HG02885 (cell line): ENCODE measurements at regions not wholly inside any gene's neighbourhood (a gene's known extent, or its start where the extent isn't known, plus 50 kb on each side); places are given as distances from the start of the nearest gene placed in this dataset.

Experiments used
- ATAC-seq: cut with Tn5 transposase; IDR thresholded peaks from one replicate; pipeline ENCODE4 v1.9.1; 2021; ENCODE audit warnings: mild to moderate bottlenecking; ENCODE audit not compliant: unreplicated experiment, poor library complexity

GRCh38 chr14:94717808-94718207 lies 52.1 kb downstream of the GSC start:
- ATAC-seq: no peak

DNA sequence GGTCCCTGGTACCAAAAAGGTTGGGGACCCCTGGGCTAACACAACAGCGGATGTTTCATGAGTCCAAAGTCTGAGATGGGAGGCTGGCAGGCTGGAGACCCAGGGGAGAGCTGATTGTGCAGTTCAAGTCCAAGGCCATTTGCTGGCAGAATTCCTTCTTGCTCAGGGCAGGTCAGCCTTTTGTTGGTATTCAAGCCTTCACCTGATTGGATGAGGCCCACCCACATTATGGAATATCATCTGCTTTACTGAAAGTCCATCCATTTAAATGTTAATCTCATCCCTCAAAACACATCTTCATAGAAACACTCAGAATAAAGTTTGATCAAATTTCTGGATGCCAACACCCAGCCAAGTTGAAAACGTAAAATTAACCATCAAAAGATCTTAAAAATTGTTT lies 52.9 kb downstream of the GSC start:
- no peak for ATAC-seq

DNA sequence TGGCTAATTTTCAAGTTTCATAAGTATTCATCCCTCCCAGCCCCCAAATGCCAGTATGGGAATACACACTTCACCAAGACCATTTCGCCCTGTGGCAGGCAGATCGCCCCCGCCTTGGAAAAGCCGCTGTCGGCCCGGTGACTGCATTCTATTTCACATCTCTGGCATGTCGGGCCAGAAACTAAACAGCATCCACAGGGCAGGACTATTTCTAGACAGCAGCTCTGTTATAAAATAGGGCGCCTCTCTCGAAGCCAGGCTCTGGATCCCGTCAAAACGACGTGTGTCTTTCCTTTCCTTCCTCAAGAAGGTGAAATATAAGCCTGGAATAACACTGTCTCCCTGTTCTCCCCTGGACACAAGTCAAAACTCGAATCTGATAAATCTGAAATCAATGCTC lies 56.8 kb downstream of the GSC start:
- no peak for ATAC-seq

GRCh38 chr14:94710731-94711130 lies 59.2 kb downstream of the GSC start:
- no peak for ATAC-seq

DNA sequence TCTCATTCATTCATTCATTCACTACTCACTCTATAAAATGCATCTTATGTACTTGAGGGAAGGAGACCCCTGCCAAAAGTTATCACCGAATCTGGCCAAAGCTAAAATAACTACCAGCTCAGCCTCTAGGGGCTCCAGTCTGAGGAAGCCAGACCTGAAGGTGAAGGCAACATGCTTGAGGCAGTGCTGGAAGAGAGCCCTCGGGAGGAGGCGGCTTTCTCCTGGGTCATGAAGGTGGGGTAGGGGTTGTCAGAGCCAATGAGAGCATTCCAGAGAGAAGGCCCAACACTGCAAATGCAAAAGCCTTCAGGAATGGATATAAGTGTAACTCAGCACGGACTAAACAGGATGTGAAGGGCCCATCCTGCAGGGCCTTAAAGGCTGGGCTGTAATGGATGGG lies 62.4 kb downstream of the GSC start:
- ATAC-seq: no peak

GRCh38 chr14:94706133-94706532 lies 63.8 kb downstream of the GSC start:
- no peak for ATAC-seq

- ATAC-seq: no peak
Observed at GRCh38 chr14:94702629-94703028, 67.3 kb downstream of the GSC start.

DNA sequence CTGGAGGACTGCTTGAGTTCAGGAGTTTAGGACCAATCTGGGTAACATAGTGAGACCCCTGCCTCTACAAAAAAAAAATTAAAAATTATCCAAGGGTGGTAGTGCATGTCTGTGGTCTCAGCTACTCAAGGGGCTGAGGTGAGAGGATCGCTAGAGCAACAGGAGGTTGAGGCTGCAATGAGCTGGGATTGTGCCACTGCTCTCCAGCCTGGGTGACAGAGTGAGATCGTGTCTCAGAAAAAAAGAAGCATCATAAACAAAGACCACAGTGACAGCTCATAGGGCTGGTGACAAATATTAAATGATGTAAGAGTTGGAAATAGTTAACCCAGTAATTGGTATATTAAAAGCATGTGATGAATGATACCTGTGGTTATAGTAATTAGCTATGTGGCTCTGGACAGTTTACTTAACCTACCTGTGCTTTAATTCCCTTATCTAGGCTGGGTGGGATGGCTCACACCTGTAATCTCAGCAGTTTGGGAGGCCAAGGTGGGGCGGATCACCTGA lies 68.0 kb downstream of the GSC start:
- ATAC-seq: no peak

DNA sequence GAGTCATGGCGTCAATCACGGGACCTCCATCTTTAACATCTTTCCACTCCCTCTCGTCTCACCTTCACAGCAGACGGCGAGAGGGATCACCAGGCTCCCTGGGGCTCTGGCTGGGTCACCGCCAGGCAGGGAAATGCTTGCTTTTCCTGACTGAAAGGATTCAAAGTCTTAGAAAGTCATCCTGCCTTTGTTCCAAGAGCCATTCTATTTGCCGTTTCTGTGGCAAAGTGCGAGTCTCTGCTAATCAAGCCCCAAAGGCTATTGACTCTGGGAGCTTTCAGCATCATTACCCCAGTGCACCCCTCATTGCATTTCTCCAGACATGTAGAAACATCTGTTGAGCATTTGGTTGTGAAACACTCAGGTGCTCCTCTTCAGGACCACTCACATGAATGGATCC lies 69.6 kb downstream of the GSC start:
- ATAC-seq: no peak

GRCh38 chr14:94699831-94700230 lies 70.1 kb downstream of the GSC start:
- ATAC-seq: no peak

DNA sequence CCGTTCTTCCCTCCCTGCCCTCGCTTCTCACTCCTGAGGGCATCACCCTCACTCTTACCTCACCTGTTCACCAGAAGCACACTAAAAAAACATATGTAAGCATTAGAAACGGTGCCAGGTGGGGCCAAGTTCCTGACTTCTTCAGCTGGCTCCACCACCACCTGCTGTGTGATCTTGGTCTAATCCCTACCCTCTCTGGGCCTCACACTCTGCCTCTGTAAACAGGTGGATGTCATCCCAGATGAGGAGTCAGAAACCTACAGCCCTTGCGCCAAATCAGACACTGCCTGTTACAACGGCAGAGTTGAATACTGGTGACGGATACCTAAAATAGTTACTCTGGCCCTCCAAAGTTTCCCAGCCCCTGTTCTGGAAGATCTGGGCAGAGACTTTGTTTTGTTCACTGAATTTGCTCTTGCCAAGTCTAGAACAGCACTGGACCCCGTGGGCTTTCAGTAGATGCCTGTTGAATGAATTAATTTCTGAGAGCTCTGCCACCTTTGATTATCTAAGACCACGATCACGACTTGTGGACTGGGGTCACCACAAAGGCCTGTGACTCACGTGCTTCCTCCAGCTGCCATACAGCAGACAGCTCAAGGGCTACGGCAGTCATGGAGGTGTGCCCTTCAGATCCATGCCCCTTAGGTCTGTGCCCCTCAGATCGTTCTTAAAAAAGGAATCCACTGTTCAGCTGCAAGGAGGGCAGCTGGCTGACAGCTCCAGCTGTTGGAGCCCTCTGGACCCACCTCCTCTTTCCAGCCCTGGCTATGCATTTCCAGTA lies 71.9 kb downstream of the GSC start:
- ATAC-seq: no peak

DNA sequence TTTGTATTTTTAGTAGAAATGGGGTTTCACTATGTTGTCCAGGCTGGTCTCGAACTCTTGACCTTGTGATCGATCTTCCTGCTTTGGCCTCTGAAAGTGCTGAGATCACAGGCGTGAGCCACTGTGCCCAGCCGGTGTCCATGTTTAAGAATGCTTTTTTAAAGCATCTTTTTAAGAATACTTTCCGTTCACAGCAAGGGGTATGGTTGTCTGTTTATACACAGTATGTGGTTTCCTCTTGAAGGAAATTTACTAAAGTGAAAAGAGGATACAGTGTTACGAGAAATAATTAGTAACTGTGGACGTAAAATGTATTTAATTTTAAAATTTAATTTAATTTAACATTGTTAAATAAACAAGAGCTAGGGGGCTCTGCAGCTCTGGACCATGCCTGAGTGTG lies 73.4 kb downstream of the GSC start:
- ATAC-seq: no peak

DNA sequence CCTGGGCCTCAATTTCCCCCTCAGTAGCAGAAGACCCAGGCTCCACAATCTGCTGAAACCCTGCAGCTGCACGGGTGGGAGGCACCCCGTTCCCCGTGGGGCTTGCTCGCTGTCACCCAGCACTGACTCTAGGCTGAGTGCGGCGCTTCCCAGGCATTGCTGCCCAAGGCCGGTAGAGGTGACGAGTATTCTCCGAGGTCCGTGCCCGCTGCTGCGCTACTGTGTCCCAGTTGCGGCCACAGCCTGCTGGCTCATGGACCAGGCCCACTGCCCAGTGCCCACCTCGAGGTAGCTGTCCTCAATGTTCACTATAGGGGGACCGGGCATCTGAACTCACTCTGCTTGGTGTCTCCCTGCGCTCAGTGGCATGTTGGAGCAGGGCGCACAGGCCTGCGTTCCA lies 74.7 kb downstream of the GSC start:
- no peak for ATAC-seq

DNA sequence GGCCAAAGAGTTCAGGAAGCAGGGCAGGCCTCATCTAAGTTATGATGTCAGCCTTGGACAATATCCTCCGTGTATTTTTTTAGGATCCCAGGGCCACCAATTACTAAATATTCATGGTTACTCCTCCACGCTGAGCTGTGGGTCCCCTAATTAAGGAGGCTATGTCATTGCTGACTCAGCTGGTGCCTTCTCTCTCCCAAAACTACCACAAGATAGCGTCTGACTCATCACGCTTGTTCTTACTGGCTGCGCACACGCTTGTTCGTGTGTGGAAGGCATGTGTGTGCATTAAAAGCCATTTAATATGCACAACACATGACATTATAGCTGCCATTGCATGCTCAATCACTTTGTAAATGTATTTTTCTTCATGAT lies 78.3 kb downstream of the GSC start:
- ATAC-seq: no peak

GRCh38 chr14:94690896-94691659 lies 78.8 kb downstream of the GSC start:
- ATAC-seq: no peak

GRCh38 chr14:94690486-94690885 lies 78.3 kb downstream of the SERPINA3 start:
- no peak for ATAC-seq

GRCh38 chr14:94689985-94690400 lies 77.8 kb downstream of the SERPINA3 start:
- ATAC-seq: no peak

GRCh38 chr14:94689218-94689984 lies 77.2 kb downstream of the SERPINA3 start:
- ATAC-seq: peak; percentile 60

GRCh38 chr14:94686511-94687160 lies 74.4 kb downstream of the SERPINA3 start:
- no peak for ATAC-seq

- ATAC-seq: no peak
Observed at GRCh38 chr14:94685681-94686485, 73.7 kb downstream of the SERPINA3 start.
